HEK293T (cell line): ENCODE measurements at regions not wholly inside any gene's neighbourhood (a gene's known extent, or its start where the extent isn't known, plus 50 kb on each side); places are given as distances from the start of the nearest gene placed in this dataset.

Experiments used
- ARNT ChIP-seq: fragments of 450-650 bp; IDR thresholded peaks from 2 replicates; pipeline ENCODE4 v1.6.1; 2017; ENCODE audit warnings: mild to moderate bottlenecking
- BHLHE40 ChIP-seq: fragments of 450-650 bp; IDR thresholded peaks from 2 replicates; pipeline ENCODE4 v1.6.1; 2016; ENCODE audit warnings: mild to moderate bottlenecking, moderate library complexity, borderline replicate concordance
- FOXK2 ChIP-seq: fragments of 450-650 bp; IDR thresholded peaks from 2 replicates; pipeline ENCODE4 v1.6.1; 2016; ENCODE audit warnings: mild to moderate bottlenecking
- FOXM1 ChIP-seq: fragments of 450-650 bp; IDR thresholded peaks from 2 replicates; pipeline ENCODE4 v1.6.1; 2017; ENCODE audit warnings: mild to moderate bottlenecking, borderline replicate concordance
- HDGF ChIP-seq: fragments of 450-650 bp; IDR thresholded peaks from 2 replicates; pipeline ENCODE4 v1.6.1; 2017; ENCODE audit warnings: antibody characterized with exemption, borderline replicate concordance
- L3MBTL2 ChIP-seq: fragments of 450-650 bp; conservative IDR thresholded peaks from 2 replicates; pipeline ENCODE4 v1.6.1; 2016; ENCODE audit warnings: mild to moderate bottlenecking
- NFRKB ChIP-seq: fragments of 450-650 bp; IDR thresholded peaks from 2 replicates; pipeline ENCODE4 v1.6.1; 2016; ENCODE audit warnings: mild to moderate bottlenecking, moderate library complexity
- PKNOX1 ChIP-seq: fragments of 450-650 bp; IDR thresholded peaks from 2 replicates; pipeline ENCODE4 v1.6.1; 2016
- SP1 ChIP-seq: fragments of 450-650 bp; IDR thresholded peaks from 2 replicates; pipeline ENCODE4 v1.6.1; 2017

GRCh38 chr12:34597548-34598351, 575.5 kb downstream of the ALG10 start:
- TF ChIP-seq HDGF (no peak), SP1 (no peak), L3MBTL2 (no peak), NFRKB (no peak), FOXK2 (no peak), FOXM1 (no peak), ARNT (no peak), BHLHE40 (no peak), PKNOX1 (no peak)
